K562 (cell line): ENCODE measurements at regions not wholly inside any gene's neighbourhood (a gene's known extent, or its start where the extent isn't known, plus 50 kb on each side); places are given as distances from the start of the nearest gene placed in this dataset.

Experiments
- ATAC-seq: fragments of 200-7000 bp; cut with Tn5 transposase; 3 replicates; pipeline ENCODE4 v1.9.1; 2020; ENCODE audit warnings: moderate library complexity
- BruUV-seq: library from RNA; stranded (reverse); fragments of 400-500 nt; replicated peaks from 2 replicates; lab custom pipeline; 2021; lab: Mats Ljungman, UMichigan
- CTCF ChIA-PET: fragments of 300-600 bp; formaldehyde crosslinking; extraction: SDS; loops from one replicate; lab custom pipeline; 2021; ENCODE audit warnings: low intra/inter-chr PET ratio; lab: Yijun Ruan, JAX
- POLR2A ChIA-PET: fragments of 300-600, 350-650 bp; sonication (Branson Sonifier 250); formaldehyde crosslinking; extraction: SDS; loops from one replicate; lab custom pipeline; 2021; ENCODE audit warnings: antibody characterized with exemption, inconsistent platforms; lab: Yijun Ruan, JAX
- DNase-seq, 4 experiments: peaks; one replicate each; pipeline versions ENCODE4 v3.0.0 to v3.0.0-alpha.2; 2011 to 2018; ENCODE audit warnings: low spot score in 3 of 4, mixed read lengths in 3 of 4; ENCODE audit errors: extremely low read depth in 1 of 4
- FAIRE-seq: peaks from 2 replicates; lab custom pipeline; 2011; peaks lifted over from hg19 to GRCh38; lab: Jason Lieb, UNC
- H2AFZ ChIP-seq: 2 replicates; pipeline ENCODE4 v1.6.0; 2011; ENCODE audit warnings: low read depth, low read length, control low read depth, inconsistent platforms
- H3K27ac ChIP-seq: fragments of 200-600 bp; 3 replicates; pipeline ENCODE4 v1.8.0; 2011; ENCODE audit warnings: low read depth, mild to moderate bottlenecking, control low read depth, inconsistent platforms, low read length, moderate library complexity, mixed read lengths; ENCODE audit errors: extremely low read depth
- H3K27me3 ChIP-seq, 2 experiments: fragments of 300-600 bp in 1 of 2; 2 replicates in 1 of 2; 3 replicates in 1 of 2; pipeline versions ENCODE4 v1.6.0 to v1.8.0; 2011; ENCODE audit warnings: inconsistent platforms in 2 of 2, low read length in 2 of 2, mild to moderate bottlenecking in 1 of 2, mixed read lengths in 1 of 2, moderate library complexity in 1 of 2; ENCODE audit not compliant: control insufficient read depth in 2 of 2, insufficient read depth in 2 of 2
- H3K36me3 ChIP-seq: fragments of 300-600 bp; 3 replicates; pipeline ENCODE4 v1.8.0; 2011; ENCODE audit warnings: mild to moderate bottlenecking, low read length, inconsistent platforms; ENCODE audit not compliant: control insufficient read depth, insufficient read depth
- H3K4me1 ChIP-seq, 2 experiments: fragments of 200-600 bp in 1 of 2; replicated peaks in 1 of 2; 2 replicates in 1 of 2; 3 replicates in 1 of 2; pipeline versions ENCODE4 v1.5.1 to v1.8.0; 2011; ENCODE audit warnings: inconsistent platforms in 2 of 2, low read length in 2 of 2, mild to moderate bottlenecking in 1 of 2, mixed read lengths in 1 of 2, moderate library complexity in 1 of 2; ENCODE audit not compliant: control insufficient read depth in 2 of 2, insufficient read depth in 2 of 2
- H3K4me2 ChIP-seq: 2 replicates; pipeline ENCODE4 v1.6.1; 2011; ENCODE audit warnings: low read length, control low read depth, inconsistent platforms, mixed read lengths; ENCODE audit not compliant: insufficient read depth
- H3K4me3 ChIP-seq: fragments of 200-600 bp; sonication (generic), shearing (Covaris generic); 2 replicates; pipeline ENCODE4 v1.5.1; 2016; ENCODE audit warnings: control low read depth, inconsistent platforms
- H3K79me2 ChIP-seq: fragments of 200-600 bp; 3 replicates; pipeline ENCODE4 v1.8.0; 2011; ENCODE audit warnings: low read length, inconsistent platforms; ENCODE audit not compliant: control insufficient read depth, insufficient read depth
- H3K9ac ChIP-seq, 2 experiments: 2 replicates each; pipeline versions ENCODE4 v1.6.0 to v1.6.1; 2011; ENCODE audit warnings: low read depth in 2 of 2, low read length in 2 of 2, control low read depth in 1 of 2, inconsistent platforms in 1 of 2, mild to moderate bottlenecking in 1 of 2, mixed read lengths in 1 of 2; ENCODE audit not compliant: insufficient read depth in 1 of 2
- H3K9me1 ChIP-seq: one replicate; pipeline ENCODE4 v1.6.0; 2011; ENCODE audit warnings: inconsistent platforms, mild to moderate bottlenecking, low read length, moderate library complexity; ENCODE audit not compliant: control insufficient read depth, insufficient read depth
- H3K9me3 ChIP-seq: replicated peaks from 2 replicates; pipeline ENCODE4 v1.5.1; 2011; ENCODE audit warnings: low read depth, low read length, inconsistent platforms; ENCODE audit not compliant: control insufficient read depth, insufficient read depth
- H4K20me1 ChIP-seq: replicated peaks from 2 replicates; pipeline ENCODE4 v1.6.1; 2011; ENCODE audit warnings: low read length, inconsistent platforms, mixed read lengths; ENCODE audit not compliant: control insufficient read depth, insufficient read depth
- BHLHE40 ChIP-seq: IDR thresholded peaks from 2 replicates; pipeline ENCODE4 v1.6.1; 2011; ENCODE audit warnings: low read length, improper control_type of control experiment
- E4F1 ChIP-seq: fragments of 250-450 bp; sonication (Bioruptor Pico); IDR thresholded peaks from 2 replicates; pipeline ENCODE4 v1.5.0; 2021; ENCODE audit warnings: mild to moderate bottlenecking, borderline replicate concordance
- PHF21A ChIP-seq: fragments of 450-650 bp; IDR thresholded peaks from 2 replicates; pipeline ENCODE4 v1.6.1; 2017; ENCODE audit warnings: low read depth, borderline replicate concordance
- RB1 ChIP-seq: fragments of 450-650 bp; IDR thresholded peaks from 2 replicates; pipeline ENCODE4 v1.6.1; 2017; ENCODE audit warnings: low read depth, mild to moderate bottlenecking
- STAG1 ChIP-seq: sonication (generic); formaldehyde crosslinking; IDR thresholded peaks from 2 replicates; pipeline ENCODE4 v1.5.0; 2020; ENCODE audit warnings: missing genetic modification reagents, borderline replicate concordance
- TFAP4 ChIP-seq: sonication (generic); formaldehyde crosslinking; IDR thresholded peaks from 2 replicates; pipeline ENCODE4 v1.8.0; 2022; ENCODE audit warnings: missing genetic modification reagents, mild to moderate bottlenecking, moderate library complexity, borderline replicate concordance
- ZBTB7A ChIP-seq: IDR thresholded peaks from 2 replicates; pipeline ENCODE4 v1.6.1; 2011; ENCODE audit warnings: low read depth, mild to moderate bottlenecking, low read length, moderate library complexity, borderline replicate concordance; ENCODE audit not compliant: control insufficient read depth
- ZFP1 ChIP-seq: fragments of 450-650 bp; formaldehyde crosslinking; IDR thresholded peaks from 2 replicates; pipeline ENCODE4 v1.4.0; 2020; ENCODE audit warnings: mild to moderate bottlenecking, mixed read lengths
- ZKSCAN8 ChIP-seq: fragments of 200-800 bp; sonication (Bioruptor generic); IDR thresholded peaks from 2 replicates; pipeline ENCODE4 v1.6.1; 2016; ENCODE audit warnings: missing genetic modification characterization, missing compliant biosample characterization
- ZNF146 ChIP-seq: IDR thresholded peaks from one replicate; pipeline ENCODE4 v1.6.1; 2018; ENCODE audit warnings: missing compliant biosample characterization; ENCODE audit not compliant: unreplicated experiment
- ZNF609 ChIP-seq: sonication (generic); formaldehyde crosslinking; IDR thresholded peaks from 2 replicates; pipeline ENCODE4 v1.8.1; 2023; ENCODE audit warnings: missing genetic modification reagents, mild to moderate bottlenecking, borderline replicate concordance
- whole genome bisulfite sequencing: fragments of 100-300 bp; shearing (Covaris generic); methylation state at CpG from one replicate; pipeline ENCODE4 v1.1.6; 2016; ENCODE audit warnings: low coverage, mixed read lengths; ENCODE audit not compliant: insufficient coverage; ENCODE audit errors: missing lambda C conversion rate; 5-methylcytosine and 5-hydroxymethylcytosine counted together
- in situ Hi-C: fragments of 300-500 bp; cut with MboI; formaldehyde crosslinking; loops from 4 replicates; pipeline ENCODE4 v1.15.0; 2018; ENCODE audit warnings: inconsistent platforms, mixed read lengths
- intact Hi-C: fragments of 100-400 bp; cut with micrococcal nuclease; formaldehyde crosslinking; loops from 2 replicates; pipeline ENCODE4 v1.14.2; 2022

GRCh38 chr9:117784996-117785395 is 80.8 kb downstream of the TLR4 start:
- H3K4me1 ChIP-seq: no peaks in the 10 kb centered on the region
- no TSS peak for BruUV-seq
- no peak for DNase-seq
- POLR2A ChIA-PET: no interaction called here
- in situ Hi-C loops (no loop called here), intact Hi-C loops (no loop called here)
- H3K4me3 ChIP-seq: no peak overlapping the region
- no peak for ATAC-seq
- no peaks in the 10 kb centered on the region for H3K27me3 ChIP-seq
- H2AFZ ChIP-seq: no peak overlapping the region
- H3K9ac ChIP-seq: no peak overlapping the region
- H4K20me1 ChIP-seq: no peaks in the 10 kb centered on the region
- H3K9me1 ChIP-seq: no peaks in the 10 kb centered on the region
- H3K27ac ChIP-seq: no peak overlapping the region
- no peak for FAIRE-seq
- CTCF ChIA-PET: no interaction called here
- H3K9me3 ChIP-seq: no peaks in the 10 kb centered on the region
- 0% methylated on average over 1 of the region's 1 CpG for WGBS
- no peaks in the 10 kb centered on the region for H3K79me2 ChIP-seq
- H3K36me3 ChIP-seq: no peaks in the 10 kb centered on the region
- no peak overlapping the region for H3K4me2 ChIP-seq
- TF ChIP-seq RB1 (no peak), E4F1 (CRISPR knock-in tag) (no peak), TFAP4 (CRISPR knock-in tag) (no peak), PHF21A (no peak), ZFP1 (no peak), ZKSCAN8 (CRISPR knock-in tag) (no peak), ZNF146 (CRISPR knock-in tag) (no peak), ZBTB7A (no peak), STAG1 (no peak), BHLHE40 (no peak), ZNF609 (CRISPR knock-in tag) (no peak)
